Vagina (tissue), 2 donors: ENCODE measurements at regions not wholly inside any gene's neighbourhood (a gene's known extent, or its start where the extent isn't known, plus 50 kb on each side); places are given as distances from the start of the nearest gene placed in this dataset.

Experiments used
- DNase-seq, 2 donors: peaks; one replicate each; pipeline ENCODE4 v3.0.0-alpha.2; 2017; ENCODE audit errors: extremely low spot score in 2 of 2
- H3K27ac ChIP-seq: fragments of 200-600 bp; sonication (generic); one replicate; pipeline ENCODE4 v1.5.1; 2019
- H3K27me3 ChIP-seq: fragments of 200-600 bp; sonication (generic); one replicate; pipeline ENCODE4 v1.5.1; 2019
- H3K36me3 ChIP-seq, 2 donors: fragments of 200-600 bp; sonication (generic); one replicate each; pipeline ENCODE4 v1.5.1; 2017 to 2019
- H3K4me1 ChIP-seq: fragments of 200-600 bp; sonication (generic); one replicate; pipeline ENCODE4 v1.5.1; 2019
- H3K4me3 ChIP-seq, 2 donors: fragments of 200-600 bp; sonication (generic); 1 replicate in 1 of 2; 2 replicates in 1 of 2; pipeline ENCODE4 v1.5.1; 2016 to 2019
- H3K9me3 ChIP-seq: fragments of 200-600 bp; sonication (generic); one replicate; pipeline ENCODE4 v1.5.1; 2019
- POLR2A ChIP-seq, 2 donors: fragments of 450-650 bp; IDR thresholded peaks; one replicate each; pipeline ENCODE4 v1.6.1; 2017; ENCODE audit warnings: antibody characterized with exemption in 2 of 2, mild to moderate bottlenecking in 2 of 2, moderate library complexity in 2 of 2
- POLR2AphosphoS5 ChIP-seq, 2 donors: sonication (generic); formaldehyde crosslinking; IDR thresholded peaks; one replicate each; pipeline ENCODE4 v1.9.0; 2017; ENCODE audit warnings: antibody characterized with exemption in 2 of 2, mild to moderate bottlenecking in 2 of 2, low read depth in 1 of 2; ENCODE audit not compliant: insufficient read depth in 1 of 2
- intact Hi-C: fragments of 100-400 bp; cut with DNase I; formaldehyde crosslinking; loops from one replicate; pipeline ENCODE4 v1.15.1; 2023
- TF ChIP-seq, protein P1 (sequence below), 3 experiments: fragments of 450-650 bp in 2 of 3; fragments of 200-600 bp in 1 of 3; sonication (generic) in 1 of 3; IDR thresholded peaks; one replicate each; pipeline ENCODE4 v1.5.1; 2017 to 2019; ENCODE audit warnings: antibody characterized with exemption in 3 of 3, mild to moderate bottlenecking in 2 of 3, moderate library complexity in 2 of 3

DNA sequence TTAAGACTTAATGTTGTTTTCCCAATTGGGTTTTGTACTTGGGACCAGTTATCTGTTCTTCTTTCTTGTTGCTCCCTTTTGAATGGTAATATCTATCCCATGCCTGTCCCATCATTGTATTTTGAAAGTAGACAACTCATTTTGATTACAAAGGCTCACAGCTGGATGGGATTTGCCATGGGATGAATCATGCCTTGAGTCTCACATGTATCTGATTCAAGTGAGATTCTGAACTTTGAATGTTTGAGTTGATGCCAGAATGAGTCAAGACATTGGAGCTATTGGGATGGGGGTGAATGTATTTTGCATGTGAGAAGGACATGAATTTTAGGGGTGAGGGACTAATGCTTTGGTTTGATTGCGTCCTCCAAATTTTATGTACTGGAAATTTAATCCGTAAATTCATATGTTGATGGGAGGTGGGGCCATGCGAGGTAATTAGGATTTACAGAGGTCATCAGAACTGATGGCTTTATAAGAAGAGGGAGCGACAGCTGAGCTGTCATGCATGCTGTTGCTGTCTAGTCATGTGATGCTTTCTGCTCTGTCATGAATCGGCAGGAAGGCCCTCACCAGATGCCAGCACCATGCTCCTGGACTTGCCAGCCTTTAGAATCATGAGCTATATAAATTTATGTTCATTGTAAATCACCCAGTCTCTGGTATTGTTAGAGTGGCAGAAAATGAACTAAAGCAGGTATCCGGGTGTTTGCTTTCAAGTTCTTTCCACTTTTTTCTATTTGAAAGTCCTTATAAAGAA is 741.3 kb upstream of the RAB6C start:
- intact Hi-C loops, result no loop called here
- Histone ChIP-seq H3K36me3 (no peaks in the 10 kb centered on the region), H3K27me3 (no peaks in the 10 kb centered on the region), H3K4me3 (no peak overlapping the region), H3K4me1 (no peaks in the 10 kb centered on the region), H3K9me3 (no peaks in the 10 kb centered on the region), H3K27ac (no peak overlapping the region)
- DNase-seq, result no peak
- TF ChIP-seq POLR2A (IDR thresholded peaks at IDR 0.05), result no peak
- TF ChIP-seq POLR2AphosphoS5 (IDR thresholded peaks at IDR 0.05; ENCODE audit: insufficient read depth in 1 of 2, low read depth in 1 of 2), result no peak
- TF ChIP-seq, protein P1, sequence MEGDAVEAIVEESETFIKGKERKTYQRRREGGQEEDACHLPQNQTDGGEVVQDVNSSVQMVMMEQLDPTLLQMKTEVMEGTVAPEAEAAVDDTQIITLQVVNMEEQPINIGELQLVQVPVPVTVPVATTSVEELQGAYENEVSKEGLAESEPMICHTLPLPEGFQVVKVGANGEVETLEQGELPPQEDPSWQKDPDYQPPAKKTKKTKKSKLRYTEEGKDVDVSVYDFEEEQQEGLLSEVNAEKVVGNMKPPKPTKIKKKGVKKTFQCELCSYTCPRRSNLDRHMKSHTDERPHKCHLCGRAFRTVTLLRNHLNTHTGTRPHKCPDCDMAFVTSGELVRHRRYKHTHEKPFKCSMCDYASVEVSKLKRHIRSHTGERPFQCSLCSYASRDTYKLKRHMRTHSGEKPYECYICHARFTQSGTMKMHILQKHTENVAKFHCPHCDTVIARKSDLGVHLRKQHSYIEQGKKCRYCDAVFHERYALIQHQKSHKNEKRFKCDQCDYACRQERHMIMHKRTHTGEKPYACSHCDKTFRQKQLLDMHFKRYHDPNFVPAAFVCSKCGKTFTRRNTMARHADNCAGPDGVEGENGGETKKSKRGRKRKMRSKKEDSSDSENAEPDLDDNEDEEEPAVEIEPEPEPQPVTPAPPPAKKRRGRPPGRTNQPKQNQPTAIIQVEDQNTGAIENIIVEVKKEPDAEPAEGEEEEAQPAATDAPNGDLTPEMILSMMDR (IDR thresholded peaks at IDR 0.05), result no peak

DNA sequence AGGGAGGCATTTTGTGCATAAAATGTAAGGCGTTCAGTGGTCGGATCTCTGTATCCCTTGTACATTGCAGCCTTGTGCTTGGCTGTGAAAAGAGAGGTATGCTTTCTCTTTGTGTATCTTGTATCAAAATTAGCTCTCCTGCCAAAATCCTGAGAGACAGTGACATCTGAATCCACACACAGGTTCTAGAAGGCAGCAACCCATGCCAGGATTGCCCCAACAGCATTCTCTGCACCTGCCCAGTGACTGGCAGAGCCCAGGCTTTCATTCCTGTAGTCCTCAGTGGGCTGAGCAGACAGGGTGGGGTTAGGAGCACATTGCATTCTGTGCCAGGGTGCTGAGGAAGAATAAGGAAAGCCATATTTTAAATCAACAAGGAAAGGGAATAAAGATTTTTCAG is 740.3 kb upstream of the RAB6C start:
- H3K36me3 ChIP-seq, result no peaks in the 10 kb centered on the region
- H3K9me3 ChIP-seq, result no peaks in the 10 kb centered on the region
- no peak for DNase-seq
- H3K27me3 ChIP-seq, result no peaks in the 10 kb centered on the region
- no peaks in the 10 kb centered on the region for H3K4me1 ChIP-seq
- intact Hi-C loops, result no loop called here
- TF ChIP-seq POLR2A (IDR thresholded peaks at IDR 0.05) (no peak), POLR2AphosphoS5 (IDR thresholded peaks at IDR 0.05; ENCODE audit: insufficient read depth in 1 of 2, low read depth in 1 of 2) (no peak)
- no peak overlapping the region for H3K27ac ChIP-seq
- no peak overlapping the region for H3K4me3 ChIP-seq

DNA sequence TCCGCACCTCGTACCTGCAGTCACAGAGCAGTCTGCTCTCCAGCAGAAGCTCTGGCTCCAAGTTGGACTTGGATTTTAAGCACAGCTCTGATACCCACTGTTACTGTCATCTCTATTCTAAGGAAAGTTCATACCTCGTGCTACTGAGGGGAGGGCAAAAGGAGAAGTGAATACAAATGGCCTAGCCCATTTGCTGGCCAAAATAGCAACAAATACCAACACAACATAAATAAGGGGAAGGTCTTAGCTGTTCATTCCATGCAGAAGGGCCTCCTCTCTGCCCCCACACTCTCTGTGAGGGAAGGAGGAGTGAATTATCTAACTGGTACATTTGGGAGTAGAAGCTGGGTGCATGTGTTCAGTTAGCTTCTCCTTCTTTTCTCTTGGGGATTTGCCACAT is 739.4 kb upstream of the RAB6C start:
- H3K4me3 ChIP-seq, result no peak overlapping the region
- intact Hi-C loops, result no loop called here
- H3K9me3 ChIP-seq, result no peaks in the 10 kb centered on the region
- no peak for DNase-seq
- no peak overlapping the region for H3K27ac ChIP-seq
- H3K4me1 ChIP-seq, result no peaks in the 10 kb centered on the region
- H3K36me3 ChIP-seq, result no peaks in the 10 kb centered on the region
- no peaks in the 10 kb centered on the region for H3K27me3 ChIP-seq
- no peak for TF ChIP-seq POLR2A (IDR thresholded peaks at IDR 0.05)
- no peak for TF ChIP-seq POLR2AphosphoS5 (IDR thresholded peaks at IDR 0.05; ENCODE audit: insufficient read depth in 1 of 2, low read depth in 1 of 2)
- TF ChIP-seq, protein P1 (IDR thresholded peaks at IDR 0.05), result no peak

DNA sequence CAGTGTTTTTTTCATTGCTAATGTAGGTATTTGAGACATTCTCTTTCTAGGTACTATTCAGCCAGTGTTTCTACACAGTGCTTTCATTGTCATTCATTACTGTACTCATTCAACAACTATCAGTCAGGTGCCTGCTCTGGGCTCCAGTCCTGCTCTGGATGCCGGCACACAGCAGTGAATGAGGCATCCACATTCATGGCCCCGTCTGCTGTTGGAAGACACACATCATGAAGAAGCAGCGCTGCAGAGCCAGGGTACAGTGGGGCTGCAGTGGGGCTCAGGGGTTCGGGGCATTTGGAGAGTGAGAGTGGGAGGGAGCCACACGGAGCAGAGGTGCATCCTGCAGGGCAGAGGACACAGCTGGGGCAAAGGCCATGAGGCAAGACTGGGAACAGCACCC is 737.2 kb upstream of the RAB6C start:
- Histone ChIP-seq H3K36me3 (no peaks in the 10 kb centered on the region), H3K27me3 (no peaks in the 10 kb centered on the region), H3K9me3 (no peaks in the 10 kb centered on the region), H3K27ac (no peak overlapping the region), H3K4me1 (no peaks in the 10 kb centered on the region), H3K4me3 (no peak overlapping the region)
- DNase-seq, result no peak
- TF ChIP-seq POLR2A (IDR thresholded peaks at IDR 0.05) (no peak), POLR2AphosphoS5 (IDR thresholded peaks at IDR 0.05; ENCODE audit: insufficient read depth in 1 of 2, low read depth in 1 of 2) (no peak)
- TF ChIP-seq, protein P1 (IDR thresholded peaks at IDR 0.05), result no peak
- intact Hi-C loops, result no loop called here

DNA sequence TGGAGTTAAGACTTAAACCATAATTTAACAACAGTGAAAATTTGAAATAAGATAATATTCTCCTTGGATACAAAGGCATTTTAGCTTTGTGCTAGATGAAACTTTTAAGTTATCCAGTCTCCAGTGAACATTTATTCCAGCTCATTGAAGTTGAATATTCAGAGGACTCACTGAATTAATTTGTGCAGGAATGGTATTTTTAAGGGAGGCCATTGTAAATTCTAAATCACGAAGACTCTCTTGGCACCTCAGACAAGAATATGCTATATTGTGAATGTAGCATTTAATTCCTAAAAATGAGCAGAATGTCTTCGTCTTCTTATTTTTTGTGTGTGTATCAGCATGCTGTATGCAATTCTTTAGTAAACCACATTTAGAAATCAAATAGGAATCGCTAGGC is 731.7 kb upstream of the RAB6C start:
- intact Hi-C loops, result no loop called here
- Histone ChIP-seq H3K36me3 (no peaks in the 10 kb centered on the region), H3K9me3 (no peaks in the 10 kb centered on the region), H3K27me3 (no peaks in the 10 kb centered on the region), H3K27ac (no peak overlapping the region), H3K4me3 (no peak overlapping the region), H3K4me1 (peaks cover 10% of the 10 kb centered on the region)
- no peak for TF ChIP-seq POLR2A (IDR thresholded peaks at IDR 0.05)
- TF ChIP-seq, protein P1 (IDR thresholded peaks at IDR 0.05), result no peak
- no peak for TF ChIP-seq POLR2AphosphoS5 (IDR thresholded peaks at IDR 0.05; ENCODE audit: insufficient read depth in 1 of 2, low read depth in 1 of 2)
- DNase-seq, result no peak
